Thyroid gland (tissue), 4 donors: ENCODE measurements at regions not wholly inside any gene's neighbourhood (a gene's known extent, or its start where the extent isn't known, plus 50 kb on each side); places are given as distances from the start of the nearest gene placed in this dataset.

Source experiments
- DNase-seq, 2 donors: peaks; one replicate each; pipeline ENCODE4 v3.0.0-alpha.2; 2019
- H3K27ac ChIP-seq, 3 donors: fragments of 200-600 bp; sonication (generic); 1 replicate in 2 of 3; 2 replicates in 1 of 3; pipeline ENCODE4 v1.5.1; 2016 to 2019; ENCODE audit warnings: mild to moderate bottlenecking in 1 of 3, moderate library complexity in 1 of 3
- H3K27me3 ChIP-seq: fragments of 200-600 bp; sonication (generic); one replicate; pipeline ENCODE4 v1.5.1; 2019
- H3K36me3 ChIP-seq, 2 donors: fragments of 200-600 bp; sonication (generic); one replicate each; pipeline ENCODE4 v1.5.1; 2016 to 2019
- H3K4me1 ChIP-seq, 2 donors: fragments of 200-600 bp; sonication (generic); one replicate each; pipeline ENCODE4 v1.5.1; 2017 to 2019
- H3K4me3 ChIP-seq, 3 donors: fragments of 200-600 bp; sonication (generic); replicated peaks in 1 of 3; 1 replicate in 2 of 3; 2 replicates in 1 of 3; pipeline ENCODE4 v1.5.1; 2016; ENCODE audit warnings: mild to moderate bottlenecking in 1 of 3
- H3K9me3 ChIP-seq: fragments of 200-600 bp; sonication (generic); one replicate; pipeline ENCODE4 v1.5.1; 2017
- CTCF ChIP-seq, 6 experiments: fragments of 200-600 bp in 3 of 6; fragments of 450-650 bp in 3 of 6; sonication (generic) in 3 of 6; IDR thresholded peaks; one replicate each; pipeline ENCODE4 v1.5.1; 2016 to 2019; ENCODE audit warnings: antibody characterized with exemption in 6 of 6, mild to moderate bottlenecking in 2 of 6, inconsistent platforms in 1 of 6, moderate library complexity in 1 of 6
- POLR2A ChIP-seq, 2 donors: fragments of 450-650 bp; IDR thresholded peaks; one replicate each; pipeline ENCODE4 v1.6.1; 2017; ENCODE audit warnings: antibody characterized with exemption in 2 of 2, mild to moderate bottlenecking in 2 of 2, moderate library complexity in 1 of 2
- whole genome bisulfite sequencing, 2 donors: methylation state at CpG; one replicate each; pipeline ENCODE4 v1.1.5; 2017; 5-methylcytosine and 5-hydroxymethylcytosine counted together
- intact Hi-C: fragments of 100-400 bp; cut with DNase I; formaldehyde crosslinking; loops from one replicate; pipeline ENCODE4 v1.15.1; 2023

DNA sequence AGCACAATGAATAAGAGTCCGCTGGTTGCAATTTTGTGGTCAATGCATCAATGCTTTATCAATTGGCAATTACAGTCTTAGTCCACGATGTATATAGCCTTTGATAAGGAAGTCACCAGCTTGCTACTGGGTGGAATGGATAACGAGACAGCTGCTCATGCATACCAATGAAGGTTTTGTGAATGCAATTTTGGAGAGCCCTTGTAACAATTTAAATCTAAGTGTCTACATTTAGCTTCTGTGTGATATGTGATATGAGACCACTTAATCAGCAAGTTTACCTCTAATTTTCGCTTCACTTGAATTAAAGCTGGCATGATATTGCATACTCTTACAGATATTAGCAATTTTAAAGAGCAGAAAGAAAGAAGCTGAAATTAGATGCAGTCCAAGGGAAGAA, 543.9 kb downstream of the RNF144B start:
- Histone ChIP-seq H3K4me1 (no peaks in the 10 kb centered on the region), H3K9me3 (no peaks in the 10 kb centered on the region), H3K4me3 (no peak overlapping the region), H3K27me3 (no peaks in the 10 kb centered on the region), H3K36me3 (no peaks in the 10 kb centered on the region), H3K27ac (no peak overlapping the region)
- no peak for DNase-seq
- no peak for TF ChIP-seq CTCF (IDR thresholded peaks at IDR 0.05)
- TF ChIP-seq POLR2A (IDR thresholded peaks at IDR 0.05), result no peak
- 82 to 85% methylated on average over 4 of the region's 4 CpGs for WGBS, 2 donors
- intact Hi-C loops, result no loop called here

DNA sequence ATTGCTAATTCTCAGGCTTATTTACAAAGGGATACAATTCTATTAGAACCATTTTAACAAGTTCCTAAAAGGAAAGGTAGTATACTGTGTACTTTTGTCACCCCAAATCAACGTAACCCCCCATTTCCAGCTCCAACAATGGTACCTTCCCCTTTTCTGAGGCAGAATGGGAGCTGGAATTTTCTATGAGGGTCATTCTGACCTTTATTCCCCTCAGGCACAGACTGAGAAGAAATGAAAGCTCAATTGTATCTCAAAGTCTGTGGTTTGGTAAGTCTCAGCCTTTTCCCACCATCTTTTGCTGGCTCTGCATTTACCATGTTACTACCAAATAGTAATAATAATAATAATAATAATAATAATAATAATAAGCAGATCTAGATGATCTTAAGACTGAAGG, 571.0 kb downstream of the RNF144B start:
- no peak for DNase-seq
- Histone ChIP-seq H3K4me3 (no peak overlapping the region), H3K9me3 (no peaks in the 10 kb centered on the region), H3K27me3 (no peaks in the 10 kb centered on the region), H3K36me3 (no peaks in the 10 kb centered on the region), H3K27ac (no peak overlapping the region), H3K4me1 (peaks cover 5 to 7% of the 10 kb centered on the region in 2 donors)
- 94 to 100% methylated on average over 1 of the region's 1 CpG for WGBS, 2 donors
- no peak for TF ChIP-seq POLR2A (IDR thresholded peaks at IDR 0.05)
- no peak for TF ChIP-seq CTCF (IDR thresholded peaks at IDR 0.05)
- intact Hi-C loops, result no loop called here

DNA sequence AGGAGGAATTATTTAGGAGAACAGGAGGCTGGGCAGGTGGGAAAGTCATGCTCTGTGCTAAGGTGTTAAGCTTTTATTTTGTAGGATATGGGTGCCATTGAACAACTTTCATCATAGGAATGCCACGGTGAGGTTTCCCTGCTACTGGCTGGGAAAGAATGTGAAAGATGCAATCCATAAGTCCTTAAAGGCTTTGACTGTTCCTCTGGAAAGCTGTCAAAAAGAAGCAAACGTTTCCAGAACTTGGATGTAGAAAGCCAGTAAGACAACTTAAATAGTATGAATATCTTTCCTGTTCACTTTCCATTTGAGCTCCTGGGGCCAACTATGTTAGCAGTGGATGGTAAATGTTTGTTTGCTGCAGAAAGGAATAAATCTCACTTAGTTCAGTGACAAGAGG, 574.4 kb downstream of the RNF144B start:
- WGBS, 2 donors, result 29 to 40% methylated on average over 2 of the region's 2 CpGs
- H3K9me3 ChIP-seq, result no peaks in the 10 kb centered on the region
- no peaks in the 10 kb centered on the region for H3K27me3 ChIP-seq
- no peaks in the 10 kb centered on the region for H3K36me3 ChIP-seq
- no peak overlapping the region for H3K27ac ChIP-seq
- TF ChIP-seq POLR2A (IDR thresholded peaks at IDR 0.05) (no peak), CTCF (IDR thresholded peaks at IDR 0.05) (no peak)
- peaks cover 5 to 7% of the 10 kb centered on the region in 2 donors for H3K4me1 ChIP-seq
- intact Hi-C loops, result no loop called here
- DNase-seq, result no peak
- no peak overlapping the region for H3K4me3 ChIP-seq

GRCh38 chr6:18962361-18962905, 575.3 kb downstream of the RNF144B start:
- intact Hi-C loops, result no loop called here
- Histone ChIP-seq H3K27me3 (no peaks in the 10 kb centered on the region), H3K9me3 (no peaks in the 10 kb centered on the region), H3K4me3 (no peak overlapping the region), H3K27ac (no peak overlapping the region), H3K36me3 (no peaks in the 10 kb centered on the region), H3K4me1 (peaks cover 5 to 7% of the 10 kb centered on the region in 2 donors)
- DNase-seq, result no peak
- no peak for TF ChIP-seq CTCF (IDR thresholded peaks at IDR 0.05)
- TF ChIP-seq POLR2A (IDR thresholded peaks at IDR 0.05), result no peak
- 87 to 89% methylated on average over 4 of the region's 4 CpGs for WGBS, 2 donors

DNA sequence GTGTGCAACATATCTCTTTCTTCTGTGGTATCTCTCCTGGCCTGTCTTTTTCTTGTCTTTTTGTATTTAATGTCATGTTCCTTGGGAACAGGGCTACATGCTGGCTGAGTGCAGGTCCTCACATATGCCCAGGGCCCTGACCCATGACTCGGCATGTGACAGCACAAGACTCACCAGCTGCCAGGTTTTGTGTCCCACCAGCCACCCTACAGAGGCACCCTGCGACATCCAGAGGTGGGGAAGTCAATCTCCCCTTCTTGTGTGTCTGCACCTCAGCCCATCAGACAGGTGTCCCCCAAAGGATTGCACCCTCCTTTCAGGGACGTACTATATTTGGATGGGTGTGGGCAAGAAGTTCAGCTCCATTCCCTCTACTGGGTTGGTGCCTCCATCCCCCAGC, 576.3 kb downstream of the RNF144B start:
- intact Hi-C loops, result no loop called here
- peaks cover 5 to 7% of the 10 kb centered on the region in 2 donors for H3K4me1 ChIP-seq
- H3K36me3 ChIP-seq, result no peaks in the 10 kb centered on the region
- no peak for DNase-seq
- H3K4me3 ChIP-seq, result no peak overlapping the region
- no peaks in the 10 kb centered on the region for H3K9me3 ChIP-seq
- no peaks in the 10 kb centered on the region for H3K27me3 ChIP-seq
- H3K27ac ChIP-seq, result no peak overlapping the region
- 94 to 97% methylated on average over 3 of the region's 3 CpGs for WGBS, 2 donors
- TF ChIP-seq POLR2A (IDR thresholded peaks at IDR 0.05) (no peak), CTCF (IDR thresholded peaks at IDR 0.05) (no peak)
